H9 (cell line): ENCODE measurements at regions not wholly inside any gene's neighbourhood (a gene's known extent, or its start where the extent isn't known, plus 50 kb on each side); places are given as distances from the start of the nearest gene placed in this dataset.

Experiments used
- DNase-seq: peaks from one replicate; pipeline ENCODE4 v3.0.0-alpha.2; 2017
- H2AFZ ChIP-seq: one replicate; pipeline ENCODE4 v1.6.1; 2013; ENCODE audit warnings: mild to moderate bottlenecking, low read length, control low read depth, moderate library complexity
- H2AK5ac ChIP-seq: 2 replicates; pipeline ENCODE4 v1.6.1; 2013; ENCODE audit warnings: low read length, control low read depth, mixed read lengths; ENCODE audit not compliant: insufficient read length
- H2BK120ac ChIP-seq: one replicate; pipeline ENCODE4 v1.6.1; 2013; ENCODE audit warnings: low read depth, mild to moderate bottlenecking, low read length, control low read depth, inconsistent platforms; ENCODE audit not compliant: poor library complexity, severe bottlenecking
- H2BK12ac ChIP-seq: 2 replicates; pipeline ENCODE4 v1.6.1; 2013; ENCODE audit warnings: low read length, control low read depth, mixed read lengths, low read depth; ENCODE audit not compliant: insufficient read length
- H2BK15ac ChIP-seq: 2 replicates; pipeline ENCODE4 v1.6.1; 2013; ENCODE audit warnings: low read depth, low read length, control low read depth
- H2BK20ac ChIP-seq: one replicate; pipeline ENCODE4 v1.6.1; 2013; ENCODE audit warnings: low read depth, mild to moderate bottlenecking, low read length, control low read depth, inconsistent platforms; ENCODE audit not compliant: poor library complexity, severe bottlenecking
- H2BK5ac ChIP-seq: 2 replicates; pipeline ENCODE4 v1.6.1; 2013; ENCODE audit warnings: low read length, control low read depth, mixed read lengths; ENCODE audit not compliant: insufficient read length
- H3K14ac ChIP-seq: 2 replicates; pipeline ENCODE4 v1.6.1; 2013; ENCODE audit warnings: low read length, control low read depth; ENCODE audit not compliant: insufficient read depth
- H3K18ac ChIP-seq: 2 replicates; pipeline ENCODE4 v1.6.1; 2013; ENCODE audit warnings: low read depth, mild to moderate bottlenecking, mixed read lengths, low read length, control low read depth; ENCODE audit not compliant: insufficient read length
- H3K23ac ChIP-seq: 2 replicates; pipeline ENCODE4 v1.6.1; 2013; ENCODE audit warnings: low read length, control low read depth, mixed read lengths, low read depth; ENCODE audit not compliant: insufficient read length
- H3K23me2 ChIP-seq: 2 replicates; pipeline ENCODE4 v1.6.1; 2013; ENCODE audit warnings: low read depth, mild to moderate bottlenecking, mixed read lengths, low read length, control low read depth; ENCODE audit not compliant: insufficient read length, poor library complexity, severe bottlenecking
- H3K27ac ChIP-seq: 2 replicates; pipeline ENCODE4 v1.5.1; 2013; ENCODE audit warnings: low read length, control low read depth, mixed read lengths, low read depth; ENCODE audit not compliant: insufficient read length
- H3K27me3 ChIP-seq: 2 replicates; pipeline ENCODE4 v1.6.1; 2013; ENCODE audit warnings: low read length, control low read depth, inconsistent platforms; ENCODE audit not compliant: insufficient read depth
- H3K4ac ChIP-seq: 2 replicates; pipeline ENCODE4 v1.6.1; 2013; ENCODE audit warnings: low read depth, mild to moderate bottlenecking, control low read depth, inconsistent platforms, low read length, moderate library complexity
- H3K4me1 ChIP-seq: 2 replicates; pipeline ENCODE4 v1.6.1; 2013; ENCODE audit warnings: low read length, control low read depth, inconsistent platforms; ENCODE audit not compliant: insufficient read depth
- H3K4me2 ChIP-seq: 2 replicates; pipeline ENCODE4 v1.6.1; 2013; ENCODE audit warnings: low read length, control low read depth, mixed read lengths; ENCODE audit not compliant: insufficient read length, insufficient read depth
- H3K56ac ChIP-seq: 2 replicates; pipeline ENCODE4 v1.6.1; 2013; ENCODE audit warnings: low read depth, mild to moderate bottlenecking, mixed read lengths, low read length, control low read depth; ENCODE audit not compliant: insufficient read length
- H3K79me1 ChIP-seq: 2 replicates; pipeline ENCODE4 v1.6.1; 2013; ENCODE audit warnings: low read depth, mild to moderate bottlenecking, moderate library complexity, low read length, control low read depth, inconsistent platforms; ENCODE audit not compliant: insufficient read depth, poor library complexity, severe bottlenecking
- H3K79me2 ChIP-seq: 2 replicates; pipeline ENCODE4 v1.6.1; 2013; ENCODE audit warnings: low read length, control low read depth, inconsistent platforms; ENCODE audit not compliant: insufficient read depth
- H3K9ac ChIP-seq: 2 replicates; pipeline ENCODE4 v1.6.1; 2013; ENCODE audit warnings: low read length, control low read depth, mixed read lengths; ENCODE audit not compliant: insufficient read length; ENCODE audit errors: extremely low read depth
- H3K9me3 ChIP-seq: one replicate; pipeline ENCODE4 v1.6.1; 2013; ENCODE audit warnings: low read depth, low read length, inconsistent platforms; ENCODE audit not compliant: control insufficient read depth
- H3T11ph ChIP-seq: one replicate; pipeline ENCODE4 v1.6.1; 2013; ENCODE audit warnings: mild to moderate bottlenecking, low read length, control low read depth, inconsistent platforms
- H4K20me1 ChIP-seq: one replicate; pipeline ENCODE4 v1.6.1; 2013; ENCODE audit not compliant: control insufficient read depth, insufficient read length, insufficient read depth
- H4K5ac ChIP-seq: 2 replicates; pipeline ENCODE4 v1.6.1; 2013; ENCODE audit warnings: low read depth, mild to moderate bottlenecking, mixed read lengths, low read length, control low read depth; ENCODE audit not compliant: insufficient read length
- H4K8ac ChIP-seq: replicated peaks from 2 replicates; pipeline ENCODE4 v1.6.1; 2013; ENCODE audit warnings: low read length, control low read depth, mixed read lengths, low read depth; ENCODE audit not compliant: insufficient read length
- H4K91ac ChIP-seq: 2 replicates; pipeline ENCODE4 v1.6.1; 2013; ENCODE audit warnings: low read depth, mild to moderate bottlenecking, moderate library complexity, mixed read lengths, low read length, control low read depth; ENCODE audit not compliant: insufficient read length
- H3K27ac Mint-ChIP-seq, 3 experiments: 2 replicates in 2 of 3; 3 replicates in 1 of 3; pipeline ENCODE4 v1.8.0; 2020 to 2021; ENCODE audit warnings: mixed read lengths in 3 of 3, mild to moderate bottlenecking in 1 of 3, moderate library complexity in 1 of 3
- H3K27me3 Mint-ChIP-seq: 2 replicates; pipeline ENCODE4 v1.8.0; 2021; ENCODE audit warnings: low read depth, mild to moderate bottlenecking, moderate library complexity, mixed read lengths
- H3K36me3 Mint-ChIP-seq, 3 experiments: 2 replicates in 2 of 3; 3 replicates in 1 of 3; pipeline ENCODE4 v1.8.0; 2020 to 2021; ENCODE audit warnings: low read depth in 3 of 3, mixed read lengths in 3 of 3; ENCODE audit not compliant: insufficient read depth in 1 of 3
- H3K4me1 Mint-ChIP-seq, 2 experiments: 2 replicates each; pipeline ENCODE4 v1.8.0; 2020; ENCODE audit warnings: mixed read lengths in 2 of 2
- H3K4me3 Mint-ChIP-seq, 2 experiments: 2 replicates in 1 of 2; 3 replicates in 1 of 2; pipeline ENCODE4 v1.8.0; 2020 to 2021; ENCODE audit warnings: mild to moderate bottlenecking in 2 of 2, mixed read lengths in 2 of 2, moderate library complexity in 1 of 2
- H3K9me3 Mint-ChIP-seq, 2 experiments: 2 replicates in 1 of 2; 3 replicates in 1 of 2; pipeline ENCODE4 v1.8.0; 2020; ENCODE audit warnings: mild to moderate bottlenecking in 2 of 2, mixed read lengths in 2 of 2, moderate library complexity in 1 of 2
- WGBS: extraction: QIAGEN DNeasy Blood & Tissue Kit; methylation state at CpG from one replicate; pipeline ENCODE4 v1.1.7; 2013; ENCODE audit warnings: missing lambda C conversion rate, low lambda C conversion rate, mixed read lengths; ENCODE audit not compliant: insufficient read length; ENCODE audit errors: extremely low coverage; 5-methylcytosine and 5-hydroxymethylcytosine counted together
- TF ChIP-seq, protein P1 (sequence below): fragments of 200-600 bp; sonication (generic); conservative IDR thresholded peaks from 3 replicates; pipeline ENCODE4 v1.8.0; 2021; ENCODE audit warnings: antibody characterized with exemption, mild to moderate bottlenecking

DNA sequence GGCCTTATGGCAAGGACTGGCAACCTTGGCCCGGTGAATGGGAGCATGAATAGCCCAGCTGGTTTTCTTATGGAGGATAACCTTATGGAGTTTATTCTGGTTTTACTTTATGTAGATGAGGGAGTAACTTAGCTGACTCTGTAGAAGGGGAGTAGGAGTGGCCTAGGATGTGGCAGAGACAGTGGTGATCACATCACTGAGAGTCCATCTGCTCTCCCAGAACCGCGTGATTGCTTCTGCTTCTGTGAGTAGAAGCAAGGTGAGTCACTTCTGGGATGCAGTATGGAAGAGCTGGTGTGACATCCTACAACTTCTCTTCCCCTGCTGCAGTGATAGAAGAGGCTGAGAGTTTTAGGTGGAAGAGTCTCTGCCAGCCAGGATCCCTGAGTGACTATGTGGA, 129.2 kb downstream of the RPS24 start:
- Mint-ChIP-seq H3K4me3 (no peak overlapping the region), H3K9me3 (no peaks in the 10 kb centered on the region), H3K36me3 (no peaks in the 10 kb centered on the region), H3K27ac (no peak overlapping the region), H3K4me1 (peaks cover 0 to 13% of the 10 kb centered on the region in 2 experiments; a peak in 2 of 4 replicates), H3K27me3 (peaks cover 2% of the 10 kb centered on the region; the same call in 1 of the 2 replicates)
- Histone ChIP-seq H3T11ph (no peak overlapping the region), H3K56ac (no peak overlapping the region), H3K27ac (no peak overlapping the region), H3K4me2 (no peak overlapping the region), H2BK20ac (no peak overlapping the region), H3K27me3 (no peaks in the 10 kb centered on the region), H3K18ac (no peak overlapping the region), H2AFZ (no peak overlapping the region), H2BK15ac (no peak overlapping the region), H3K4ac (no peak overlapping the region), H3K9me3 (no peaks in the 10 kb centered on the region), H3K4me1 (no peaks in the 10 kb centered on the region), H3K23me2 (no peaks in the 10 kb centered on the region), H4K91ac (no peak overlapping the region), H2BK120ac (no peak overlapping the region), H3K79me2 (no peaks in the 10 kb centered on the region), H2AK5ac (no peak overlapping the region), H3K79me1 (no peaks in the 10 kb centered on the region), H4K20me1 (no peaks in the 10 kb centered on the region), H2BK5ac (no peak overlapping the region), H4K5ac (no peak overlapping the region), H3K23ac (no peak overlapping the region), H4K8ac (no peak overlapping the region), H3K9ac (no peak overlapping the region), H3K14ac (no peak overlapping the region), H2BK12ac (no peak overlapping the region)
- TF ChIP-seq, protein P1, sequence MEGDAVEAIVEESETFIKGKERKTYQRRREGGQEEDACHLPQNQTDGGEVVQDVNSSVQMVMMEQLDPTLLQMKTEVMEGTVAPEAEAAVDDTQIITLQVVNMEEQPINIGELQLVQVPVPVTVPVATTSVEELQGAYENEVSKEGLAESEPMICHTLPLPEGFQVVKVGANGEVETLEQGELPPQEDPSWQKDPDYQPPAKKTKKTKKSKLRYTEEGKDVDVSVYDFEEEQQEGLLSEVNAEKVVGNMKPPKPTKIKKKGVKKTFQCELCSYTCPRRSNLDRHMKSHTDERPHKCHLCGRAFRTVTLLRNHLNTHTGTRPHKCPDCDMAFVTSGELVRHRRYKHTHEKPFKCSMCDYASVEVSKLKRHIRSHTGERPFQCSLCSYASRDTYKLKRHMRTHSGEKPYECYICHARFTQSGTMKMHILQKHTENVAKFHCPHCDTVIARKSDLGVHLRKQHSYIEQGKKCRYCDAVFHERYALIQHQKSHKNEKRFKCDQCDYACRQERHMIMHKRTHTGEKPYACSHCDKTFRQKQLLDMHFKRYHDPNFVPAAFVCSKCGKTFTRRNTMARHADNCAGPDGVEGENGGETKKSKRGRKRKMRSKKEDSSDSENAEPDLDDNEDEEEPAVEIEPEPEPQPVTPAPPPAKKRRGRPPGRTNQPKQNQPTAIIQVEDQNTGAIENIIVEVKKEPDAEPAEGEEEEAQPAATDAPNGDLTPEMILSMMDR, result no peak
- no CpG with 5 or more reads among the region's 3 CpGs for WGBS
- no peak for DNase-seq
